Heart left ventricle (tissue), 16 donors: ENCODE measurements at regions not wholly inside any gene's neighbourhood (a gene's known extent, or its start where the extent isn't known, plus 50 kb on each side); places are given as distances from the start of the nearest gene placed in this dataset.

Experiments
- ATAC-seq, 4 donors: fragments of 200-7000 bp; cut with Tn5 transposase; one replicate each; pipeline ENCODE4 v1.9.1; 2020 to 2022; ENCODE audit warnings: moderate library complexity in 4 of 4, mild to moderate bottlenecking in 3 of 4, moderate number of reproducible peaks in 1 of 4
- DNase-seq, 5 donors: peaks; one replicate each; pipeline ENCODE4 v3.0.0-alpha.2; 2020
- H3K27ac ChIP-seq, 12 donors: fragments of 200-600 bp; sonication (generic) in 4 of 12; one replicate each; pipeline versions ENCODE4 v1.5.0 to v1.8.0; 2016 to 2022; ENCODE audit warnings: mild to moderate bottlenecking in 2 of 12
- H3K27me3 ChIP-seq, 9 donors: fragments of 200-600 bp; sonication (generic) in 2 of 9; one replicate each; pipeline versions ENCODE4 v1.5.1 to v1.8.0; 2016 to 2022; ENCODE audit warnings: mild to moderate bottlenecking in 3 of 9
- H3K36me3 ChIP-seq, 9 donors: fragments of 200-600 bp; sonication (generic) in 2 of 9; one replicate each; pipeline versions ENCODE4 v1.5.0 to v1.8.0; 2018 to 2022; ENCODE audit warnings: mild to moderate bottlenecking in 2 of 9
- H3K4me1 ChIP-seq, 12 donors: fragments of 200-600 bp; sonication (generic) in 4 of 12; one replicate each; pipeline versions ENCODE4 v1.5.0 to v1.8.0; 2016 to 2022; ENCODE audit warnings: mild to moderate bottlenecking in 3 of 12
- H3K4me3 ChIP-seq, 12 donors: fragments of 200-600 bp; sonication (generic) in 4 of 12; one replicate each; pipeline versions ENCODE4 v1.5.0 to v1.8.0; 2017 to 2022; ENCODE audit warnings: mild to moderate bottlenecking in 9 of 12, moderate library complexity in 4 of 12
- H3K9me3 ChIP-seq, 12 donors: fragments of 200-600 bp; sonication (generic) in 4 of 12; one replicate each; pipeline versions ENCODE4 v1.5.0 to v1.8.0; 2016 to 2022; ENCODE audit warnings: mild to moderate bottlenecking in 1 of 12
- POLR2A ChIP-seq, 2 donors: fragments of 450-650 bp; IDR thresholded peaks; one replicate each; pipeline ENCODE4 v1.6.1; 2017; ENCODE audit warnings: antibody characterized with exemption in 2 of 2, mild to moderate bottlenecking in 2 of 2, moderate library complexity in 2 of 2
- WGBS, 4 donors: extraction: QIAGEN DNeasy Blood & Tissue Kit in 2 of 4; methylation state at CpG; one replicate each; pipeline versions ENCODE4 v1.1.5 to v1.1.7; 2013 to 2018; 5-methylcytosine and 5-hydroxymethylcytosine counted together
- intact Hi-C, 10 donors: fragments of 100-400 bp; cut with DNase I; formaldehyde crosslinking; loops; one replicate each; pipeline versions ENCODE4 v1.11.1 to v1.14.2; 2022
- TF ChIP-seq, protein P1 (sequence below), 12 donors: fragments of 200-600 bp; sonication (generic) in 4 of 12; IDR thresholded peaks; one replicate each; pipeline versions ENCODE4 v1.5.0 to v1.8.0; 2018 to 2022; ENCODE audit warnings: antibody characterized with exemption in 12 of 12, mild to moderate bottlenecking in 5 of 12
- donor health status: ischemic (EF 13 %, LVEDD 7.1; RV severe dilation, severe dysfunction).
- donor health status: healthy with polysubstance abuse.
- donor health status: DM: no; HTN: yes; CAD: no.
- donor health status: DM: no; HTN: no; CAD: no.
- donor health status: ischemic (EF 25% LVEDD 6.9; RV normal size, moderate dysfunction).
- donor health status: ischemic (EF 25% LVEDD 5.7; RV mildly dilated, moderate dysfunction).
- donor health status: healthy.
- donor health status: DM: yes; HTN: yes; CAD: no.
- donor health status: ischemic (EF 35%, LVEDD 5.7; RV mildly dilated, moderate dysfunction).
- donor health status: nonischemic (EF 11% LVEDD 7.7; RV severe dilation, severe dysfunction).
- donor health status: DM: yes; HTN: yes; CAD: no.
- donor health status: PGD.
- donor health status: ischemic (EF 29% LVEDD 5.4; RV normal size, mild dysfunction).
- donor health status: nonischemic (EF 23%, LVEDD 6.1; RV moderate dilation, normal function).

DNA sequence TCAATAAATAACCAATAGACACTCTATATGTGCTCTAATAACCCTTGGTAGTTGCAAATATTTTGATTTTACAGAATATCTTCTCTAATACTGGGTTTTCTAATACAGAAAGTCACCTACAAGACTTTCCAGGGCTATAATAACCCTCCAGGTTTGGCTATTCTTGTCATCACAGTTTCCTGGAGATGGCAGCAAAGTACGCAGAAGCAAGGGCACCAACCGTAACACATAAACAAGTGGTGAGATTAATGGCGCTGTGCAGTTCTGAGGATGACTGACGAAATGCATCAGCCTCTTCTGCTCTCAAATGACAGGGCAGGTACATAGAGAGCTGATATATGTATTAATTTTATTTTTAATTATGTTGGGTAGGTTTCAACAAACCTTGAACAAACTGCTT, 122.4 kb downstream of the C4orf33 start:
- intact Hi-C loops = loop anchor here in 5 of 10 donors (5.0 to 10.0 kb wide), 2 partner anchors 424 to 426 kb away; no protein-coding TSS in a partner anchor
- ATAC-seq (peak in 3 of 4 donors; percentile 65 to 81 (median 71)), DNase-seq (peak in 2 of 5 donors; percentile 11 to 22)
- Histone ChIP-seq H3K4me1 (peaks cover 0 to 2% (median 0%) of the 10 kb centered on the region in 12 donors), H3K27me3 (no peaks in the 10 kb centered on the region), H3K4me3 (no peak overlapping the region), H3K9me3 (no peaks in the 10 kb centered on the region), H3K27ac (no peak overlapping the region), H3K36me3 (no peaks in the 10 kb centered on the region)
- 30 to 46% (median 39%) methylated on average over 4 of the region's 4 CpGs for WGBS, 4 donors
- no peak for TF ChIP-seq POLR2A (IDR thresholded peaks at IDR 0.05)
- TF ChIP-seq, protein P1, sequence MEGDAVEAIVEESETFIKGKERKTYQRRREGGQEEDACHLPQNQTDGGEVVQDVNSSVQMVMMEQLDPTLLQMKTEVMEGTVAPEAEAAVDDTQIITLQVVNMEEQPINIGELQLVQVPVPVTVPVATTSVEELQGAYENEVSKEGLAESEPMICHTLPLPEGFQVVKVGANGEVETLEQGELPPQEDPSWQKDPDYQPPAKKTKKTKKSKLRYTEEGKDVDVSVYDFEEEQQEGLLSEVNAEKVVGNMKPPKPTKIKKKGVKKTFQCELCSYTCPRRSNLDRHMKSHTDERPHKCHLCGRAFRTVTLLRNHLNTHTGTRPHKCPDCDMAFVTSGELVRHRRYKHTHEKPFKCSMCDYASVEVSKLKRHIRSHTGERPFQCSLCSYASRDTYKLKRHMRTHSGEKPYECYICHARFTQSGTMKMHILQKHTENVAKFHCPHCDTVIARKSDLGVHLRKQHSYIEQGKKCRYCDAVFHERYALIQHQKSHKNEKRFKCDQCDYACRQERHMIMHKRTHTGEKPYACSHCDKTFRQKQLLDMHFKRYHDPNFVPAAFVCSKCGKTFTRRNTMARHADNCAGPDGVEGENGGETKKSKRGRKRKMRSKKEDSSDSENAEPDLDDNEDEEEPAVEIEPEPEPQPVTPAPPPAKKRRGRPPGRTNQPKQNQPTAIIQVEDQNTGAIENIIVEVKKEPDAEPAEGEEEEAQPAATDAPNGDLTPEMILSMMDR (IDR thresholded peaks at IDR 0.05) = peak in 9 of 12 donors; percentile 10 to 49 (median 34)

DNA sequence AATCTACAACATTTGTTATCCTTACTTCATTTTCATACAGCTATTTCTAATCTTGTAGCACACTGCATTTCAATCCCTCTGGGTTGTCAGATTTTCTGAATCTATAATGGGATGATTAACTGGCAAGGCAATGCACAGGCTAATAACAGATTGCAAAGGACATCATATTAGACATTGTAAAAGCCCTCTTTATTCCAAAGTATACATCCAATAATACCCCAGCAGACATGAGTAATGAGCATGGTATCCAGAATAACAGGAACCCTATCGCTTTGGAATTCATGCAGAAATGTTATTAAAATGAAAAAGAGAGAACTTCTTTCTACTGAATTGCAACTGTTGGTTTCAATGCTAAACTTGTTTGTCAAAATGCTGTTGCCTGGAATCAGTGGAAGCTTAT, 122.9 kb downstream of the C4orf33 start:
- no peak for TF ChIP-seq POLR2A (IDR thresholded peaks at IDR 0.05)
- ATAC-seq (no peak), DNase-seq (no peak)
- intact Hi-C loops = loop anchor here in 5 of 10 donors (5.0 to 10.0 kb wide), 2 partner anchors 423 to 426 kb away; no protein-coding TSS in a partner anchor
- Histone ChIP-seq H3K27me3 (no peaks in the 10 kb centered on the region), H3K36me3 (no peaks in the 10 kb centered on the region), H3K27ac (no peak overlapping the region), H3K9me3 (no peaks in the 10 kb centered on the region), H3K4me3 (no peak overlapping the region), H3K4me1 (no peaks in the 10 kb centered on the region)
- 61 to 84% (median 73%) methylated on average over 1 of the region's 1 CpG for WGBS, 4 donors

DNA sequence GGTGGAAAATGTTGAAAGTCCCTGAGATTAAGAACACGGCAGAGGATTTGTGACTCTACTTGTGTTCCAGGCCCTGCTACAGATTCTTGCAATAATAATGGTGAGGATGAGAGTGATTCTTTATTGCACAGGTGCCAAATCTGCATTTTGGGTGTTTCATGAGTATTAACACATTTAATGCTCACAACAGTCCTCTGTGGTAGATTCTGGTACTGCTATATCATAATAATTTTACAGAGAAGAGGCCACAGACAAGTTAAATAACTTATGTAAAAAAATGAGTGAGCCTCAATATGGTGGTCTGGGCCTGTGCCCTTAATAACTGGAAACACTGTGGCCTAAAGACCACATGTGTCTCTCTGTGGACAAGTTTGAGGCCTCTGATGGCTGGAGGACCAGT, 124.3 kb downstream of the C4orf33 start:
- Histone ChIP-seq H3K27ac (no peak overlapping the region), H3K4me1 (no peaks in the 10 kb centered on the region), H3K36me3 (no peaks in the 10 kb centered on the region), H3K27me3 (no peaks in the 10 kb centered on the region), H3K4me3 (no peak overlapping the region), H3K9me3 (no peaks in the 10 kb centered on the region)
- TF ChIP-seq, protein P1 (IDR thresholded peaks at IDR 0.05) = peak in 1 of 12 donors; percentile 15
- no peak for TF ChIP-seq POLR2A (IDR thresholded peaks at IDR 0.05)
- ATAC-seq = no peak
- no peak for DNase-seq
- WGBS, 4 donors = 89 to 95% (median 90%) methylated on average over 1 of the region's 1 CpG
- intact Hi-C loops = no loop called here

DNA sequence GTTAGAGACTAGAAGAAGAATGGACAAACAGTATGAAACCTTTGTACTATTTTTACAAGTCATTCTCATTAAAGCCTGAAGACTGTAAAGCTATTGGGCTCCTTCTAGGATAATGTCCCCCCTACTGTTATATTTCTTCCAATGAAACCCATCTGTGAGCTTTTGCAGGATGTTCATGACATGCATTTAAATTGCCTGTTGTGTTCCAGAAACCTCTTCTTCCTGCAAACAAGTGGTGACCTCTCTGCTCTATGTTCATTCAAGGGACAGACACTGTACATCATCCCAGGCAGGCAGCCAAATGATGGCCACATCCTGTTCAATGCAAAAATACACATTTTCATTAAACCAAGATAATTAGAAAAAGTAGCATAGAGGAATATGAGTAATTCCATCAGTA, 128.0 kb downstream of the C4orf33 start:
- no peak overlapping the region for H3K27ac ChIP-seq
- no peak overlapping the region for H3K4me3 ChIP-seq
- H3K36me3 ChIP-seq = no peaks in the 10 kb centered on the region
- TF ChIP-seq, protein P1 (IDR thresholded peaks at IDR 0.05) = no peak
- no peak for TF ChIP-seq POLR2A (IDR thresholded peaks at IDR 0.05)
- no peaks in the 10 kb centered on the region for H3K27me3 ChIP-seq
- intact Hi-C loops = no loop called here
- no peaks in the 10 kb centered on the region for H3K9me3 ChIP-seq
- no peak for ATAC-seq
- no peak for DNase-seq
- H3K4me1 ChIP-seq = no peaks in the 10 kb centered on the region

DNA sequence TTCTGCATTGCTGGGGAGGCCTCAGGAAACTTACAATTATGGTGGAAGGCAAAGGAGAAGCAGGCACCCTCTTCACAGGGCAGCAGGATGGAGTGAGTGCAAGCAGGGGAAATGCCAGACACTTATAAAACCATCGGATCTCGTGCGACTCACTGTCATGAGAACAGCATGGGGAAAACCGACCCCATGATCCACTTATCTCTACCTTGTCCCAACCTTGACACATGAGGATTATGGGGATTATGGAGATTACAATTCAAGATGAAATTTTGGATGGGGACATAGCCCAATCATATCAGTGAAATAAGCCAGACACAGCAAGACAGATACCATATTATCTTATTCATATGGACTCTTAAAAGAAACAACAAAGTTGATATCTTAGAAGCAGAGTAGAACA, 134.9 kb downstream of the C4orf33 start:
- Histone ChIP-seq H3K27ac (no peak overlapping the region), H3K4me1 (no peaks in the 10 kb centered on the region), H3K36me3 (no peaks in the 10 kb centered on the region), H3K4me3 (no peak overlapping the region), H3K27me3 (peaks cover 0 to 5% (median 0%) of the 10 kb centered on the region in 9 donors), H3K9me3 (no peaks in the 10 kb centered on the region)
- ATAC-seq (no peak), DNase-seq (no peak)
- intact Hi-C loops = no loop called here
- TF ChIP-seq, protein P1 (IDR thresholded peaks at IDR 0.05) = no peak
- TF ChIP-seq POLR2A (IDR thresholded peaks at IDR 0.05) = no peak
- 32 to 48% (median 45%) methylated on average over 4 of the region's 4 CpGs for WGBS, 4 donors
